Fibroblast of villous mesenchyme (primary cell): ENCODE measurements at regions not wholly inside any gene's neighbourhood (a gene's known extent, or its start where the extent isn't known, plus 50 kb on each side); places are given as distances from the start of the nearest gene placed in this dataset.

Experiments used
- DNase-seq: peaks from one replicate; pipeline ENCODE4 v3.0.0-alpha.2; 2010; ENCODE audit warnings: low read depth
- H3K4me3 ChIP-seq: 2 replicates; pipeline ENCODE4 v1.5.1; 2011; ENCODE audit warnings: low read depth, mild to moderate bottlenecking, low read length
- CTCF ChIP-seq: IDR thresholded peaks from 2 replicates; pipeline ENCODE4 v1.5.1; 2012; ENCODE audit warnings: low read depth, mild to moderate bottlenecking, low read length; ENCODE audit not compliant: insufficient read depth

- DNase-seq = no peak
- TF ChIP-seq CTCF = no peak
Measured at GRCh38 chr19:29422486-29423085, 103.2 kb upstream of the VSTM2B start.

GRCh38 chr19:29428071-29428470 lies 97.7 kb upstream of the VSTM2B start:
- TF ChIP-seq CTCF = no peak
- DNase-seq = no peak
- H3K4me3 ChIP-seq = no peak overlapping the region

More at GRCh38 chr19:29422486-29423085, 103.2 kb upstream of the VSTM2B start:
- no peak overlapping the region for H3K4me3 ChIP-seq

- H3K4me3 ChIP-seq = no peak overlapping the region
- no peak for DNase-seq
- TF ChIP-seq CTCF = no peak
Measured at GRCh38 chr19:29429021-29429420, 96.8 kb upstream of the VSTM2B start.

GRCh38 chr19:29429581-29429980 lies 96.2 kb upstream of the VSTM2B start:
- no peak for DNase-seq
- no peak overlapping the region for H3K4me3 ChIP-seq
- no peak for TF ChIP-seq CTCF

- no peak for DNase-seq
- no peak for TF ChIP-seq CTCF
- no peak overlapping the region for H3K4me3 ChIP-seq
Measured at GRCh38 chr19:29431332-29431731, 94.5 kb upstream of the VSTM2B start.

GRCh38 chr19:29432677-29433076 lies 93.1 kb upstream of the VSTM2B start:
- no peak for TF ChIP-seq CTCF
- no peak for DNase-seq
- H3K4me3 ChIP-seq = no peak overlapping the region

GRCh38 chr19:29436591-29437103 lies 89.1 kb upstream of the VSTM2B start:
- DNase-seq = no peak
- no peak for TF ChIP-seq CTCF
- H3K4me3 ChIP-seq = no peak overlapping the region
